Suprapubic skin (tissue), 4 donors: ENCODE measurements at regions not wholly inside any gene's neighbourhood (a gene's known extent, or its start where the extent isn't known, plus 50 kb on each side); places are given as distances from the start of the nearest gene placed in this dataset.

Source experiments
- DNase-seq, 2 donors: peaks; one replicate each; pipeline ENCODE4 v3.0.0-alpha.2; 2019; ENCODE audit warnings: low spot score in 2 of 2
- H3K27ac ChIP-seq: fragments of 200-600 bp; sonication (generic); one replicate; pipeline ENCODE4 v1.5.1; 2019
- H3K27me3 ChIP-seq: fragments of 200-600 bp; sonication (generic); one replicate; pipeline ENCODE4 v1.5.1; 2019
- H3K36me3 ChIP-seq: fragments of 200-600 bp; sonication (generic); one replicate; pipeline ENCODE4 v1.5.1; 2019
- H3K4me1 ChIP-seq: fragments of 200-600 bp; sonication (generic); one replicate; pipeline ENCODE4 v1.5.1; 2019
- H3K4me3 ChIP-seq: fragments of 200-600 bp; sonication (generic); one replicate; pipeline ENCODE4 v1.5.1; 2019; ENCODE audit warnings: mild to moderate bottlenecking
- H3K9me3 ChIP-seq: fragments of 200-600 bp; sonication (generic); one replicate; pipeline ENCODE4 v1.5.1; 2019
- CTCF ChIP-seq, 2 donors: fragments of 200-600 bp in 1 of 2; fragments of 450-650 bp in 1 of 2; sonication (generic) in 1 of 2; IDR thresholded peaks; one replicate each; pipeline ENCODE4 v1.5.1; 2016 to 2019; ENCODE audit warnings: antibody characterized with exemption in 2 of 2, mild to moderate bottlenecking in 1 of 2, moderate library complexity in 1 of 2
- EP300 ChIP-seq: sonication (generic); formaldehyde crosslinking; IDR thresholded peaks from one replicate; pipeline ENCODE4 v1.6.1; 2017; ENCODE audit warnings: antibody characterized with exemption
- POLR2A ChIP-seq, 2 donors: fragments of 450-650 bp; IDR thresholded peaks; one replicate each; pipeline ENCODE4 v1.6.1; 2017; ENCODE audit warnings: antibody characterized with exemption in 2 of 2, mild to moderate bottlenecking in 2 of 2, moderate library complexity in 2 of 2
- POLR2AphosphoS5 ChIP-seq, 3 donors: sonication (generic); formaldehyde crosslinking; IDR thresholded peaks; one replicate each; pipeline ENCODE4 v1.6.1; 2017; ENCODE audit warnings: antibody characterized with exemption in 3 of 3
- WGBS: methylation state at CpG from one replicate; pipeline ENCODE4 v1.1.5; 2018; 5-methylcytosine and 5-hydroxymethylcytosine counted together

- 85% methylated on average over 8 of the region's 8 CpGs for WGBS
- Histone ChIP-seq H3K9me3 (peaks cover 4% of the 10 kb centered on the region), H3K27me3 (no peaks in the 10 kb centered on the region), H3K4me3 (no peak overlapping the region), H3K36me3 (no peaks in the 10 kb centered on the region), H3K27ac (no peak overlapping the region), H3K4me1 (no peaks in the 10 kb centered on the region)
- no peak for DNase-seq
- TF ChIP-seq CTCF (IDR thresholded peaks at IDR 0.05) (no peak), POLR2A (IDR thresholded peaks at IDR 0.05) (no peak), EP300 (no peak), POLR2AphosphoS5 (IDR thresholded peaks at IDR 0.05) (no peak)
Observed at GRCh38 chr1:79133774-79134364, 127.3 kb upstream of the ADGRL4 start.

GRCh38 chr1:79131626-79132025 is 125.1 kb upstream of the ADGRL4 start:
- TF ChIP-seq EP300 = no peak
- TF ChIP-seq CTCF (IDR thresholded peaks at IDR 0.05) = no peak
- no peak for TF ChIP-seq POLR2AphosphoS5 (IDR thresholded peaks at IDR 0.05)
- no peak for TF ChIP-seq POLR2A (IDR thresholded peaks at IDR 0.05)
- WGBS = 72% methylated on average over 3 of the region's 3 CpGs

GRCh38 chr1:79129914-79130313 is 123.4 kb upstream of the ADGRL4 start:
- no peaks in the 10 kb centered on the region for H3K36me3 ChIP-seq
- no peaks in the 10 kb centered on the region for H3K4me1 ChIP-seq
- DNase-seq = no peak
- H3K4me3 ChIP-seq = no peak overlapping the region
- H3K9me3 ChIP-seq = no peaks in the 10 kb centered on the region
- no peaks in the 10 kb centered on the region for H3K27me3 ChIP-seq
- no peak overlapping the region for H3K27ac ChIP-seq
- TF ChIP-seq POLR2AphosphoS5 (IDR thresholded peaks at IDR 0.05) (no peak), EP300 (no peak), CTCF (IDR thresholded peaks at IDR 0.05) (no peak), POLR2A (IDR thresholded peaks at IDR 0.05) (no peak)
- 82% methylated on average over 3 of the region's 3 CpGs for WGBS

More at GRCh38 chr1:79131626-79132025, 125.1 kb upstream of the ADGRL4 start:
- Histone ChIP-seq H3K27me3 (no peaks in the 10 kb centered on the region), H3K4me1 (no peaks in the 10 kb centered on the region), H3K4me3 (no peak overlapping the region), H3K9me3 (no peaks in the 10 kb centered on the region), H3K27ac (no peak overlapping the region), H3K36me3 (no peaks in the 10 kb centered on the region)
- DNase-seq = no peak

- Histone ChIP-seq H3K27ac (no peak overlapping the region), H3K36me3 (no peaks in the 10 kb centered on the region), H3K4me3 (no peak overlapping the region), H3K4me1 (no peaks in the 10 kb centered on the region), H3K9me3 (no peaks in the 10 kb centered on the region), H3K27me3 (no peaks in the 10 kb centered on the region)
- WGBS = 54% methylated on average over 3 of the region's 3 CpGs
- TF ChIP-seq POLR2A (IDR thresholded peaks at IDR 0.05) = no peak
- no peak for TF ChIP-seq POLR2AphosphoS5 (IDR thresholded peaks at IDR 0.05)
- no peak for TF ChIP-seq CTCF (IDR thresholded peaks at IDR 0.05)
- DNase-seq = no peak
Observed at GRCh38 chr1:79128722-79129121, 122.2 kb upstream of the ADGRL4 start.

- Histone ChIP-seq H3K27ac (no peak overlapping the region), H3K9me3 (no peaks in the 10 kb centered on the region), H3K36me3 (no peaks in the 10 kb centered on the region), H3K27me3 (no peaks in the 10 kb centered on the region), H3K4me3 (no peak overlapping the region), H3K4me1 (no peaks in the 10 kb centered on the region)
- 69% methylated on average over 5 of the region's 5 CpGs for WGBS
- no peak for DNase-seq
- TF ChIP-seq CTCF (IDR thresholded peaks at IDR 0.05) (no peak), POLR2A (IDR thresholded peaks at IDR 0.05) (no peak), POLR2AphosphoS5 (IDR thresholded peaks at IDR 0.05) (no peak), EP300 (no peak)
Observed at GRCh38 chr1:79124756-79125155, 118.2 kb upstream of the ADGRL4 start.
